DOHH2 (cell line): ENCODE measurements at regions not wholly inside any gene's neighbourhood (a gene's known extent, or its start where the extent isn't known, plus 50 kb on each side); places are given as distances from the start of the nearest gene placed in this dataset.

Source experiments
- CTCF ChIP-seq: fragments of 200-600 bp; sonication (generic); IDR thresholded peaks from one replicate; pipeline ENCODE4 v1.5.1; 2014; ENCODE audit warnings: antibody characterized with exemption, mild to moderate bottlenecking, low read depth, low read length; ENCODE audit not compliant: poor library complexity, severe bottlenecking
- EZH2phosphoT487 ChIP-seq: fragments of 200-600 bp; sonication (generic); IDR thresholded peaks from 2 replicates; pipeline ENCODE4 v1.6.1; 2017; ENCODE audit warnings: borderline replicate concordance, mild to moderate bottlenecking, antibody characterized with exemption, low read length, moderate library complexity, mixed read lengths

- peak; percentile 45 for TF ChIP-seq CTCF
- TF ChIP-seq EZH2phosphoT487, result no peak
These were observed 1060.6 kb upstream of the FANCL start for GRCh38 chr2:59301466-59302402.
